GM21423 (cell line): ENCODE measurements at regions not wholly inside any gene's neighbourhood (a gene's known extent, or its start where the extent isn't known, plus 50 kb on each side); places are given as distances from the start of the nearest gene placed in this dataset.
"Not testable (repeated sequence)": the region's sequence is repeated elsewhere in the genome, so short reads cannot be mapped to it uniquely, and the experiment has no call there.

Experiments
- ATAC-seq: cut with Tn5 transposase; IDR thresholded peaks from one replicate; pipeline ENCODE4 v1.9.1; 2021; ENCODE audit warnings: mild to moderate bottlenecking, moderate library complexity; ENCODE audit not compliant: unreplicated experiment

- no peak for ATAC-seq
Measured at GRCh38 chr1:78715181-78715661, 65.6 kb downstream of the IFI44 start.

GRCh38 chr1:78716186-78716585 is 66.6 kb downstream of the IFI44 start:
- ATAC-seq, result no peak

GRCh38 chr1:78718566-78718965 is 68.9 kb downstream of the IFI44 start:
- no peak for ATAC-seq

- ATAC-seq, result peak; percentile 74
Measured at GRCh38 chr1:78721136-78721535, 71.5 kb downstream of the IFI44 start.

GRCh38 chr1:78722105-78722504 is 72.5 kb downstream of the IFI44 start:
- ATAC-seq, result no peak

GRCh38 chr1:78722521-78722920 is 72.9 kb downstream of the IFI44 start:
- ATAC-seq, result no peak

GRCh38 chr1:78722947-78723346 is 73.3 kb downstream of the IFI44 start:
- ATAC-seq, result no peak

GRCh38 chr1:78726686-78727085 is 77.1 kb downstream of the IFI44 start:
- no peak for ATAC-seq

- ATAC-seq, result no peak
Measured at GRCh38 chr1:78728359-78728758, 78.7 kb downstream of the IFI44 start.

GRCh38 chr1:78730054-78730453 is 80.4 kb downstream of the IFI44 start:
- ATAC-seq, result no peak

- ATAC-seq, result no peak
Measured at GRCh38 chr1:78731674-78732073, 82.0 kb downstream of the IFI44 start.

GRCh38 chr1:78737241-78737640 is 87.6 kb downstream of the IFI44 start:
- no peak for ATAC-seq

- no peak for ATAC-seq
Measured at GRCh38 chr1:78743626-78744025, 94.0 kb downstream of the IFI44 start.

- ATAC-seq, result no peak
Measured at GRCh38 chr1:78745111-78745510, 95.5 kb downstream of the IFI44 start.

GRCh38 chr1:78753679-78754078 is 104.0 kb downstream of the IFI44 start:
- not testable (repeated sequence) for ATAC-seq

- ATAC-seq, result no peak
Measured at GRCh38 chr1:78755986-78756385, 106.4 kb downstream of the IFI44 start.

- ATAC-seq, result no peak
Measured at GRCh38 chr1:78758506-78758905, 108.9 kb downstream of the IFI44 start.

- no peak for ATAC-seq
Measured at GRCh38 chr1:78759881-78760280, 110.2 kb downstream of the IFI44 start.

GRCh38 chr1:78760858-78761257 is 111.2 kb downstream of the IFI44 start:
- no peak for ATAC-seq

GRCh38 chr1:78762113-78762512 is 112.5 kb downstream of the IFI44 start:
- ATAC-seq, result no peak

- ATAC-seq, result no peak
Measured at GRCh38 chr1:78765489-78765888, 115.9 kb downstream of the IFI44 start.

GRCh38 chr1:78779831-78780230 is 130.2 kb downstream of the IFI44 start:
- no peak for ATAC-seq

GRCh38 chr1:78787544-78787943 is 137.9 kb downstream of the IFI44 start:
- ATAC-seq, result no peak

- no peak for ATAC-seq
Measured at GRCh38 chr1:78790174-78790573, 140.5 kb downstream of the IFI44 start.
